ENCODE measurements at regions not wholly inside any gene's neighbourhood (a gene's known extent, or its start where the extent isn't known, plus 50 kb on each side); places are given as distances from the start of the nearest gene placed in this dataset.

GRCh38 chr12:124188561-124189405 lies 106.1 kb upstream of the RFLNA start:
- peak; percentile 57 for DNase-seq (ENCODE audit: low read depth)

- DNase-seq (ENCODE audit: low read depth), result no peak
These were observed 104.4 kb upstream of the RFLNA start for GRCh38 chr12:124190312-124191023.

GRCh38 chr12:124191024-124191359 lies 103.9 kb upstream of the RFLNA start:
- DNase-seq (ENCODE audit: low read depth), result peak; percentile 33

- DNase-seq (ENCODE audit: low read depth), result no peak
These were observed 102.9 kb upstream of the RFLNA start for GRCh38 chr12:124191966-124192365.

- no peak for DNase-seq (ENCODE audit: low read depth)
These were observed 100.5 kb upstream of the RFLNA start for GRCh38 chr12:124194264-124194892.

- no peak for DNase-seq (ENCODE audit: low read depth)
These were observed 99.9 kb upstream of the RFLNA start for GRCh38 chr12:124194893-124195566.

GRCh38 chr12:124195567-124195942 lies 99.3 kb upstream of the RFLNA start:
- DNase-seq (ENCODE audit: low read depth), result no peak

GRCh38 chr12:124196236-124196635 lies 98.7 kb upstream of the RFLNA start:
- no peak for DNase-seq (ENCODE audit: low read depth)

GRCh38 chr12:124201248-124201647 lies 93.6 kb upstream of the RFLNA start:
- DNase-seq (ENCODE audit: low read depth), result no peak

- DNase-seq (ENCODE audit: low read depth), result no peak
These were observed 91.7 kb upstream of the RFLNA start for GRCh38 chr12:124203176-124203575.

- no peak for DNase-seq (ENCODE audit: low read depth)
These were observed 89.5 kb upstream of the RFLNA start for GRCh38 chr12:124205405-124205804.

- no peak for DNase-seq (ENCODE audit: low read depth)
These were observed 87.8 kb upstream of the RFLNA start for GRCh38 chr12:124207049-124207448.

GRCh38 chr12:124207617-124208016 lies 87.3 kb upstream of the RFLNA start:
- no peak for DNase-seq (ENCODE audit: low read depth)

GRCh38 chr12:124208489-124208888 lies 86.4 kb upstream of the RFLNA start:
- no peak for DNase-seq (ENCODE audit: low read depth)

- DNase-seq (ENCODE audit: low read depth), result no peak
These were observed 83.8 kb upstream of the RFLNA start for GRCh38 chr12:124210991-124211577.

GRCh38 chr12:124211753-124212152 lies 83.1 kb upstream of the RFLNA start:
- DNase-seq (ENCODE audit: low read depth), result no peak

GRCh38 chr12:124213666-124214347 lies 81.1 kb upstream of the RFLNA start:
- no peak for DNase-seq (ENCODE audit: low read depth)

GRCh38 chr12:124214574-124214973 lies 80.3 kb upstream of the RFLNA start:
- DNase-seq (ENCODE audit: low read depth), result no peak

- no peak for DNase-seq (ENCODE audit: low read depth)
These were observed 77.9 kb upstream of the RFLNA start for GRCh38 chr12:124216966-124217365.

- DNase-seq (ENCODE audit: low read depth), result no peak
These were observed 77.2 kb upstream of the RFLNA start for GRCh38 chr12:124217508-124218242.

GRCh38 chr12:124218243-124218560 lies 76.7 kb upstream of the RFLNA start:
- peak; percentile 10 for DNase-seq (ENCODE audit: low read depth)

All from ELR (cell line).